NCI-H1105 treated with DMSO at 0.1 percent for 48 hours (cell line): ENCODE measurements at regions not wholly inside any gene's neighbourhood (a gene's known extent, or its start where the extent isn't known, plus 50 kb on each side); places are given as distances from the start of the nearest gene placed in this dataset.
A peak's percentile ranks its signal among the peaks of the same experiment; 100 is the strongest.
"Not testable (repeated sequence)": the region's sequence is repeated elsewhere in the genome, so short reads cannot be mapped to it uniquely, and the experiment has no call there.

Experiments used
- DNase-seq: peaks from one replicate; lab custom pipeline; 2025; lab: John Stamatoyannopoulos, UW

GRCh38 chr17:20843799-20844553, 198.8 kb downstream of the USP22 start:
- not testable (repeated sequence) for DNase-seq

- DNase-seq, result not testable (repeated sequence)
Measured at GRCh38 chr17:20848869-20849443, 193.9 kb downstream of the USP22 start.

- peak; percentile 59 for DNase-seq
Measured at GRCh38 chr17:20851591-20852238, 191.1 kb downstream of the USP22 start.

GRCh38 chr17:20852239-20852989, 190.4 kb downstream of the USP22 start:
- DNase-seq, result peak; percentile 72

GRCh38 chr17:20852990-20853370, 189.8 kb downstream of the USP22 start:
- DNase-seq, result peak; percentile 25

GRCh38 chr17:20855910-20856470, 186.8 kb downstream of the USP22 start:
- not testable (repeated sequence) for DNase-seq

- DNase-seq, result not testable (repeated sequence)
Measured at GRCh38 chr17:20866444-20867209, 176.2 kb downstream of the USP22 start.

GRCh38 chr17:20867436-20867937, 175.3 kb downstream of the USP22 start:
- not testable (repeated sequence) for DNase-seq

- DNase-seq, result not testable (repeated sequence)
Measured at GRCh38 chr17:20867938-20868661, 174.7 kb downstream of the USP22 start.

GRCh38 chr17:20868662-20869007, 174.2 kb downstream of the USP22 start:
- not testable (repeated sequence) for DNase-seq

- DNase-seq, result not testable (repeated sequence)
Measured at GRCh38 chr17:20873173-20873572, 169.6 kb downstream of the USP22 start.

GRCh38 chr17:20873688-20874328, 169.0 kb downstream of the USP22 start:
- not testable (repeated sequence) for DNase-seq

- not testable (repeated sequence) for DNase-seq
Measured at GRCh38 chr17:20877384-20877783, 165.4 kb downstream of the USP22 start.

- DNase-seq, result no peak
Measured at GRCh38 chr17:20890338-20890737, 152.5 kb downstream of the USP22 start.

- not testable (repeated sequence) for DNase-seq
Measured at GRCh38 chr17:20895426-20895825, 147.4 kb downstream of the USP22 start.

- no peak for DNase-seq
Measured at GRCh38 chr17:20896153-20896649, 146.6 kb downstream of the USP22 start.

- DNase-seq, result peak; percentile 22
Measured at GRCh38 chr17:20898726-20899125, 144.1 kb downstream of the USP22 start.

- DNase-seq, result not testable (repeated sequence)
Measured at GRCh38 chr17:20902496-20902895, 140.3 kb downstream of the USP22 start.

GRCh38 chr17:20903549-20903948, 139.3 kb downstream of the USP22 start:
- not testable (repeated sequence) for DNase-seq
